ENCODE measurements at regions not wholly inside any gene's neighbourhood (a gene's known extent, or its start where the extent isn't known, plus 50 kb on each side); places are given as distances from the start of the nearest gene placed in this dataset.

DNA sequence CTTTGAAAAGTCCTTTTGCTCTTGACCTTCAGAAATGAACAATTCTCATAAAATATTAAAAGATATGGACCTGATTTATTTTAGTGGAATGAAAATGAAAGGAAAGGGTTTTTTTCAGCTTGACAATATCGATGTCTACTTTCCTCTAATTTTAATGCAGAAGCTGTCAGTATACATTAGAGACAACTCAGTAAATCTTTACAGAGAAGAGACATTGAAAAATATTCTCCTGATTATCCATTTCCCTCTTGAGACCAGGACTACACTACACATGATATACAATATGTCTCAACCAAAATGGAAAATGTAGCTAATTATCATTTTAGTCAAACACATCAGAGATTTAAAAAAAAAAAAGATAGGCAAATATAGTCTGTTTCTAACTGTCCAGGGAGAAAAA, 288.5 kb upstream of the NUDT12 start:
- TF ChIP-seq, protein P1, sequence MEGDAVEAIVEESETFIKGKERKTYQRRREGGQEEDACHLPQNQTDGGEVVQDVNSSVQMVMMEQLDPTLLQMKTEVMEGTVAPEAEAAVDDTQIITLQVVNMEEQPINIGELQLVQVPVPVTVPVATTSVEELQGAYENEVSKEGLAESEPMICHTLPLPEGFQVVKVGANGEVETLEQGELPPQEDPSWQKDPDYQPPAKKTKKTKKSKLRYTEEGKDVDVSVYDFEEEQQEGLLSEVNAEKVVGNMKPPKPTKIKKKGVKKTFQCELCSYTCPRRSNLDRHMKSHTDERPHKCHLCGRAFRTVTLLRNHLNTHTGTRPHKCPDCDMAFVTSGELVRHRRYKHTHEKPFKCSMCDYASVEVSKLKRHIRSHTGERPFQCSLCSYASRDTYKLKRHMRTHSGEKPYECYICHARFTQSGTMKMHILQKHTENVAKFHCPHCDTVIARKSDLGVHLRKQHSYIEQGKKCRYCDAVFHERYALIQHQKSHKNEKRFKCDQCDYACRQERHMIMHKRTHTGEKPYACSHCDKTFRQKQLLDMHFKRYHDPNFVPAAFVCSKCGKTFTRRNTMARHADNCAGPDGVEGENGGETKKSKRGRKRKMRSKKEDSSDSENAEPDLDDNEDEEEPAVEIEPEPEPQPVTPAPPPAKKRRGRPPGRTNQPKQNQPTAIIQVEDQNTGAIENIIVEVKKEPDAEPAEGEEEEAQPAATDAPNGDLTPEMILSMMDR (IDR thresholded peaks at IDR 0.05; ENCODE audit: low read length) = no peak
- TF ChIP-seq EZH2 (IDR thresholded peaks at IDR 0.05; ENCODE audit: borderline replicate concordance, low read length) = no peak
